ENCODE measurements at regions not wholly inside any gene's neighbourhood (a gene's known extent, or its start where the extent isn't known, plus 50 kb on each side); places are given as distances from the start of the nearest gene placed in this dataset.

- H3K4me3 Mint-ChIP-seq: no peak overlapping the region
- H3K9me3 Mint-ChIP-seq: no peaks in the 10 kb centered on the region
- H3K4me1 Mint-ChIP-seq: peaks cover 10% of the 10 kb centered on the region
- ATAC-seq (replicated peaks): no peak
- no peaks in the 10 kb centered on the region for H3K36me3 Mint-ChIP-seq (ENCODE audit: low read depth)
- no peak overlapping the region for H3K27ac Mint-ChIP-seq
- peaks cover 12% of the 10 kb centered on the region for H3K27me3 Mint-ChIP-seq
Observed at GRCh38 chr3:124582621-124583395, 147.4 kb upstream of the UMPS start.

GRCh38 chr3:124584245-124584551 is 146.1 kb upstream of the UMPS start:
- peaks cover 10% of the 10 kb centered on the region for H3K4me1 Mint-ChIP-seq
- peaks cover 12% of the 10 kb centered on the region for H3K27me3 Mint-ChIP-seq
- H3K36me3 Mint-ChIP-seq (ENCODE audit: low read depth): no peaks in the 10 kb centered on the region
- peak overlapping the region; percentile 85 for H3K4me3 Mint-ChIP-seq
- H3K9me3 Mint-ChIP-seq: no peaks in the 10 kb centered on the region
- H3K27ac Mint-ChIP-seq: no peak overlapping the region
- ATAC-seq (replicated peaks): peak; percentile 17

GRCh38 chr3:124584552-124585391 is 145.5 kb upstream of the UMPS start:
- no peaks in the 10 kb centered on the region for H3K36me3 Mint-ChIP-seq (ENCODE audit: low read depth)
- H3K4me1 Mint-ChIP-seq: peaks cover 10% of the 10 kb centered on the region
- peak overlapping the region; percentile 85 for H3K4me3 Mint-ChIP-seq
- H3K9me3 Mint-ChIP-seq: no peaks in the 10 kb centered on the region
- H3K27ac Mint-ChIP-seq: no peak overlapping the region
- peak; percentile 59 for ATAC-seq (replicated peaks)
- H3K27me3 Mint-ChIP-seq: peaks cover 12% of the 10 kb centered on the region

GRCh38 chr3:124586126-124587052 is 143.9 kb upstream of the UMPS start:
- Mint-ChIP-seq H3K27me3 (peaks cover 12% of the 10 kb centered on the region), H3K4me3 (peak overlapping the region; percentile 85)

GRCh38 chr3:124587053-124587408 is 143.2 kb upstream of the UMPS start:
- Mint-ChIP-seq H3K27me3 (peaks cover 9% of the 10 kb centered on the region), H3K36me3 (ENCODE audit: low read depth) (no peaks in the 10 kb centered on the region), H3K9me3 (no peaks in the 10 kb centered on the region), H3K27ac (no peak overlapping the region), H3K4me3 (no peak overlapping the region), H3K4me1 (peaks cover 13% of the 10 kb centered on the region)
- ATAC-seq (replicated peaks): no peak

More at GRCh38 chr3:124586126-124587052, 143.9 kb upstream of the UMPS start:
- Mint-ChIP-seq H3K9me3 (no peaks in the 10 kb centered on the region), H3K27ac (no peak overlapping the region), H3K36me3 (ENCODE audit: low read depth) (no peaks in the 10 kb centered on the region), H3K4me1 (peaks cover 13% of the 10 kb centered on the region)
- ATAC-seq (replicated peaks): no peak

- no peak for ATAC-seq (replicated peaks)
- Mint-ChIP-seq H3K4me1 (peaks cover 20% of the 10 kb centered on the region), H3K27ac (no peak overlapping the region), H3K9me3 (no peaks in the 10 kb centered on the region), H3K27me3 (peaks cover 9% of the 10 kb centered on the region), H3K4me3 (no peak overlapping the region), H3K36me3 (ENCODE audit: low read depth) (no peaks in the 10 kb centered on the region)
Observed at GRCh38 chr3:124588036-124588435, 142.2 kb upstream of the UMPS start.

- H3K27ac Mint-ChIP-seq: no peak overlapping the region
- H3K9me3 Mint-ChIP-seq: no peaks in the 10 kb centered on the region
- H3K27me3 Mint-ChIP-seq: peaks cover 9% of the 10 kb centered on the region
- no peaks in the 10 kb centered on the region for H3K36me3 Mint-ChIP-seq (ENCODE audit: low read depth)
- no peak overlapping the region for H3K4me3 Mint-ChIP-seq
- H3K4me1 Mint-ChIP-seq: peaks cover 26% of the 10 kb centered on the region
- peak; percentile 67 for ATAC-seq (replicated peaks)
Observed at GRCh38 chr3:124588794-124589193, 141.5 kb upstream of the UMPS start.

- H3K27me3 Mint-ChIP-seq: no peaks in the 10 kb centered on the region
- H3K4me1 Mint-ChIP-seq: peaks cover 19% of the 10 kb centered on the region
- no peaks in the 10 kb centered on the region for H3K36me3 Mint-ChIP-seq (ENCODE audit: low read depth)
- no peak for ATAC-seq (replicated peaks)
- no peak overlapping the region for H3K27ac Mint-ChIP-seq
- no peaks in the 10 kb centered on the region for H3K9me3 Mint-ChIP-seq
- no peak overlapping the region for H3K4me3 Mint-ChIP-seq
Observed at GRCh38 chr3:124591699-124592098, 138.6 kb upstream of the UMPS start.

- Mint-ChIP-seq H3K27ac (peak overlapping the region; percentile 8), H3K9me3 (no peaks in the 10 kb centered on the region), H3K27me3 (no peaks in the 10 kb centered on the region), H3K36me3 (ENCODE audit: low read depth) (no peaks in the 10 kb centered on the region), H3K4me1 (peaks cover 19% of the 10 kb centered on the region), H3K4me3 (peak overlapping the region; percentile 37)
- peak; percentile 79 for ATAC-seq (replicated peaks)
Observed at GRCh38 chr3:124592658-124593441, 137.4 kb upstream of the UMPS start.

- no peak for ATAC-seq (replicated peaks)
Observed at GRCh38 chr3:124593442-124593829, 136.8 kb upstream of the UMPS start.

GRCh38 chr3:124594581-124594980 is 135.7 kb upstream of the UMPS start:
- no peak for ATAC-seq (replicated peaks)
- Mint-ChIP-seq H3K27me3 (no peaks in the 10 kb centered on the region), H3K4me3 (no peak overlapping the region), H3K4me1 (peaks cover 19% of the 10 kb centered on the region), H3K9me3 (no peaks in the 10 kb centered on the region), H3K27ac (no peak overlapping the region), H3K36me3 (ENCODE audit: low read depth) (no peaks in the 10 kb centered on the region)

More at GRCh38 chr3:124593442-124593829, 136.8 kb upstream of the UMPS start:
- H3K4me1 Mint-ChIP-seq: peaks cover 19% of the 10 kb centered on the region
- H3K9me3 Mint-ChIP-seq: no peaks in the 10 kb centered on the region
- no peaks in the 10 kb centered on the region for H3K36me3 Mint-ChIP-seq (ENCODE audit: low read depth)
- no peaks in the 10 kb centered on the region for H3K27me3 Mint-ChIP-seq
- H3K4me3 Mint-ChIP-seq: peak overlapping the region; percentile 37
- H3K27ac Mint-ChIP-seq: no peak overlapping the region

GRCh38 chr3:124597273-124597672 is 133.0 kb upstream of the UMPS start:
- Mint-ChIP-seq H3K27me3 (no peaks in the 10 kb centered on the region), H3K9me3 (no peaks in the 10 kb centered on the region), H3K4me1 (peaks cover 15% of the 10 kb centered on the region), H3K36me3 (ENCODE audit: low read depth) (no peaks in the 10 kb centered on the region), H3K27ac (no peak overlapping the region), H3K4me3 (no peak overlapping the region)
- ATAC-seq (replicated peaks): no peak

GRCh38 chr3:124597979-124598378 is 132.3 kb upstream of the UMPS start:
- no peak for ATAC-seq (replicated peaks)
- Mint-ChIP-seq H3K9me3 (no peaks in the 10 kb centered on the region), H3K27ac (no peak overlapping the region), H3K4me1 (peaks cover 9% of the 10 kb centered on the region), H3K27me3 (no peaks in the 10 kb centered on the region), H3K36me3 (ENCODE audit: low read depth) (no peaks in the 10 kb centered on the region), H3K4me3 (no peak overlapping the region)
